HepG2 (cell line): ENCODE measurements at regions not wholly inside any gene's neighbourhood (a gene's known extent, or its start where the extent isn't known, plus 50 kb on each side); places are given as distances from the start of the nearest gene placed in this dataset.
A peak's percentile ranks its signal among the peaks of the same experiment; 100 is the strongest.

Experiments
- ATAC-seq: fragments of 200-7000 bp; cut with Tn5 transposase; 3 replicates; pipeline ENCODE4 v1.9.1; 2020; ENCODE audit warnings: mild to moderate bottlenecking, moderate library complexity
- BruUV-seq: library from RNA; stranded (reverse); fragments of 400-500 nt; replicated peaks from 2 replicates; lab custom pipeline; 2021; lab: Mats Ljungman, UMichigan
- CTCF ChIA-PET: fragments of 300-600 bp; formaldehyde crosslinking; extraction: SDS; loops from one replicate; lab custom pipeline; 2021; ENCODE audit warnings: low total read pairs, inconsistent platforms, low intra/inter-chr PET ratio; lab: Yijun Ruan, JAX
- POLR2A ChIA-PET: fragments of 350-600 bp; sonication (Branson Sonifier 250); formaldehyde crosslinking; loops from one replicate; lab custom pipeline; 2020; ENCODE audit warnings: antibody characterized with exemption, inconsistent platforms; lab: Yijun Ruan, JAX
- DNase-seq: peaks from one replicate; pipeline ENCODE4 v3.0.0-alpha.2; 2015; ENCODE audit warnings: low spot score
- FAIRE-seq: peaks from 3 replicates; lab custom pipeline; 2011; peaks lifted over from hg19 to GRCh38; lab: Jason Lieb, UNC
- H2AFZ ChIP-seq: one replicate; pipeline ENCODE4 v1.6.1; 2011; ENCODE audit warnings: low read length, inconsistent platforms
- H3K27ac ChIP-seq: fragments of 300-600 bp; 3 replicates; pipeline ENCODE4 v1.8.0; 2011; ENCODE audit warnings: mixed run types, mild to moderate bottlenecking, mixed read lengths, low read length, inconsistent platforms; ENCODE audit not compliant: insufficient read depth; ENCODE audit errors: extremely low read length
- H3K27me3 ChIP-seq, 2 experiments: fragments of 200-600 bp in 1 of 2; 2 replicates in 1 of 2; 3 replicates in 1 of 2; pipeline versions ENCODE4 v1.6.0 to v1.8.0; 2011; ENCODE audit warnings: low read length in 2 of 2, mild to moderate bottlenecking in 2 of 2, moderate library complexity in 2 of 2, inconsistent platforms in 1 of 2; ENCODE audit not compliant: insufficient read depth in 2 of 2, control insufficient read depth in 1 of 2
- H3K36me3 ChIP-seq, 2 experiments: fragments of 200-600 bp in 1 of 2; replicated peaks in 1 of 2; 2 replicates in 1 of 2; 3 replicates in 1 of 2; pipeline versions ENCODE4 v1.5.1 to v1.8.0; 2011; ENCODE audit warnings: low read length in 2 of 2, inconsistent platforms in 1 of 2; ENCODE audit not compliant: insufficient read depth in 2 of 2, control insufficient read depth in 1 of 2
- H3K4me1 ChIP-seq: 2 replicates; pipeline ENCODE4 v1.5.1; 2012; ENCODE audit warnings: low read length, inconsistent platforms; ENCODE audit not compliant: insufficient read depth
- H3K4me2 ChIP-seq: 2 replicates; pipeline ENCODE4 v1.6.0; 2011; ENCODE audit warnings: low read depth, low read length, inconsistent platforms
- H3K4me3 ChIP-seq, 3 experiments: fragments of 200-600 bp in 1 of 3; sonication (generic), shearing (Covaris generic) in 1 of 3; replicated peaks in 1 of 3; 2 replicates each; pipeline ENCODE4 v1.5.1; 2011 to 2016; ENCODE audit warnings: low read length in 3 of 3, inconsistent platforms in 2 of 3, low read depth in 2 of 3, mild to moderate bottlenecking in 2 of 3, control low read depth in 1 of 3, mixed read lengths in 1 of 3; ENCODE audit not compliant: insufficient read depth in 1 of 3
- H3K79me2 ChIP-seq: one replicate; pipeline ENCODE4 v1.6.1; 2011; ENCODE audit warnings: low read length, inconsistent platforms; ENCODE audit not compliant: insufficient read depth
- H3K9ac ChIP-seq: 2 replicates; pipeline ENCODE4 v1.6.0; 2011; ENCODE audit warnings: mild to moderate bottlenecking, low read depth, low read length, inconsistent platforms; ENCODE audit not compliant: insufficient read depth
- H3K9me3 ChIP-seq: 2 replicates; pipeline ENCODE4 v1.5.1; 2012; ENCODE audit warnings: mild to moderate bottlenecking, low read length
- H4K20me1 ChIP-seq: 2 replicates; pipeline ENCODE4 v1.6.0; 2011; ENCODE audit warnings: inconsistent platforms, mild to moderate bottlenecking, low read length, moderate library complexity; ENCODE audit not compliant: insufficient read depth
- CEBPB ChIP-seq: IDR thresholded peaks from 2 replicates; pipeline ENCODE4 v1.6.1; 2011; ENCODE audit warnings: low read depth, low read length, improper control_type of control experiment, borderline replicate concordance
- DNMT1 ChIP-seq: sonication (generic); formaldehyde crosslinking; IDR thresholded peaks from 2 replicates; pipeline ENCODE4 v1.5.1; 2020; ENCODE audit warnings: mild to moderate bottlenecking, missing genetic modification reagents
- ZNF558 ChIP-seq: sonication (generic); formaldehyde crosslinking; IDR thresholded peaks from 2 replicates; pipeline ENCODE4 v1.9.0; 2022; ENCODE audit warnings: mild to moderate bottlenecking, missing genetic modification reagents, borderline replicate concordance
- WGBS: methylation state at CpG from one replicate; pipeline ENCODE4 v1.1.6; 2017; ENCODE audit warnings: low lambda C conversion rate; 5-methylcytosine and 5-hydroxymethylcytosine counted together
- in situ Hi-C: cut with HindIII; loops from 2 replicates; pipeline ENCODE4 v1.10.0; 2017; ENCODE audit warnings: low pct_unique_long_range_greater_than_20kb; ENCODE audit not compliant: extremely low pct_ligation_motif_present
- intact Hi-C: fragments of 100-400 bp; cut with micrococcal nuclease; formaldehyde crosslinking; loops from one replicate; pipeline ENCODE4 v1.10.0; 2022; ENCODE audit not compliant: unreplicated experiment

GRCh38 chr10:8719971-8720370 is 665.5 kb downstream of the GATA3 start:
- no TSS peak for BruUV-seq
- intact Hi-C loops, result no loop called here
- DNase-seq (no peak), ATAC-seq (no peak)
- Histone ChIP-seq H3K36me3 (no peaks in the 10 kb centered on the region), H3K4me3 (no peak overlapping the region), H3K27ac (no peak overlapping the region), H3K9me3 (peaks cover 30% of the 10 kb centered on the region; the same call in 1 of the 2 replicates), H3K27me3 (no peaks in the 10 kb centered on the region), H3K4me2 (no peak overlapping the region)
- TF ChIP-seq ZNF558 (CRISPR knock-in tag), result no peak
- TF ChIP-seq, all 625 proteins: peak for 0
- Histone ChIP-seq H4K20me1 (no peaks in the 10 kb centered on the region), H3K9ac (no peak overlapping the region), H3K79me2 (no peaks in the 10 kb centered on the region), H3K4me1 (no peaks in the 10 kb centered on the region), H2AFZ (no peak overlapping the region)
- ChIA-PET POLR2A (no interaction called here), CTCF (no interaction called here)
- in situ Hi-C loops, result no loop called here
- no peak for FAIRE-seq
- 8% methylated on average over 4 of the region's 4 CpGs for WGBS

DNA sequence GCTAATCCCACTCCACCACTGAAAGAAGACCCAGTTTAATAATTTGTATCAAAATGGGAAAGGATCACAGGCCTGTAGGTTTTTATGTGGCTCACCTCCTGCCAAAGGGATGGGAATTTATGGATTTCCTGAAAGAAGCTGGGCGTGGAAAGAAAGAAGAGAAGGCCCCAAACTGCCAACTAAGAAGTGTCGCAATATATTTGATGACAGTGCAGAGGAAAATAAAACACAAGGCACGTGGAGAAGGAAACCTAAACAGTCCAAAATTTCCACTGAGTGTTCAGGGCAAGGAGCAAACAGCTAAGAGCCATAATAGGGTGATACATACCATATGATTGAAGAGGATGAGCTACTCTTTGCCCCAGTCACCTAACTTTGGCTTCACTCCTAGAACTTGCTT is 667.2 kb downstream of the GATA3 start:
- no peak overlapping the region for H3K9ac ChIP-seq
- no peak overlapping the region for H3K27ac ChIP-seq
- POLR2A ChIA-PET, result no interaction called here
- H3K79me2 ChIP-seq, result no peaks in the 10 kb centered on the region
- CTCF ChIA-PET, result no interaction called here
- H3K4me1 ChIP-seq, result no peaks in the 10 kb centered on the region
- intact Hi-C loops, result no loop called here
- 24% methylated on average over 3 of the region's 3 CpGs for WGBS
- TF ChIP-seq DNMT1 (CRISPR knock-in tag) (no peak), CEBPB (peak; percentile 50; the same call in 1 of the 2 replicates)
- H2AFZ ChIP-seq, result no peak overlapping the region
- DNase-seq (no peak), FAIRE-seq (no peak), ATAC-seq (no peak)
- H3K4me3 ChIP-seq, result no peak overlapping the region
- no peaks in the 10 kb centered on the region for H3K36me3 ChIP-seq
- H3K9me3 ChIP-seq, result peaks cover 30% of the 10 kb centered on the region; the same call in 1 of the 2 replicates
- in situ Hi-C loops, result no loop called here
- H3K27me3 ChIP-seq, result no peaks in the 10 kb centered on the region
- H3K4me2 ChIP-seq, result no peak overlapping the region
- no TSS peak for BruUV-seq
- H4K20me1 ChIP-seq, result no peaks in the 10 kb centered on the region
